Upper lobe of left lung (tissue), 6 donors: ENCODE measurements at regions not wholly inside any gene's neighbourhood (a gene's known extent, or its start where the extent isn't known, plus 50 kb on each side); places are given as distances from the start of the nearest gene placed in this dataset.

Source experiments
- ATAC-seq, 2 donors: fragments of 200-7000 bp; cut with Tn5 transposase; one replicate each; pipeline ENCODE4 v1.9.1; 2022; ENCODE audit warnings: mild to moderate bottlenecking in 2 of 2, moderate library complexity in 2 of 2; ENCODE audit not compliant: low FRiP score in 2 of 2
- DNase-seq, 2 donors: peaks; one replicate each; pipeline ENCODE4 v3.0.0-alpha.2; 2019 to 2020
- H3K27ac ChIP-seq, 4 donors: fragments of 200-600 bp; sonication (generic); one replicate each; pipeline ENCODE4 v1.5.1; 2016 to 2019
- H3K27me3 ChIP-seq, 4 donors: fragments of 200-600 bp; sonication (generic); one replicate each; pipeline ENCODE4 v1.5.1; 2017 to 2019
- H3K36me3 ChIP-seq, 4 donors: fragments of 200-600 bp; sonication (generic); one replicate each; pipeline ENCODE4 v1.5.1; 2016 to 2019
- H3K4me1 ChIP-seq, 4 donors: fragments of 200-600 bp; sonication (generic); one replicate each; pipeline ENCODE4 v1.5.1; 2018 to 2019
- H3K4me3 ChIP-seq, 4 donors: fragments of 200-600 bp; sonication (generic); one replicate each; pipeline ENCODE4 v1.5.1; 2017 to 2019; ENCODE audit warnings: mild to moderate bottlenecking in 2 of 4, moderate library complexity in 1 of 4
- H3K9me3 ChIP-seq, 4 donors: fragments of 200-600 bp; sonication (generic); one replicate each; pipeline ENCODE4 v1.5.1; 2018 to 2019
- EP300 ChIP-seq, 4 donors: sonication (generic); formaldehyde crosslinking; IDR thresholded peaks; one replicate each; pipeline ENCODE4 v1.5.1; 2017; ENCODE audit warnings: antibody characterized with exemption in 4 of 4, control low read depth in 2 of 4
- POLR2A ChIP-seq, 4 donors: fragments of 450-650 bp; IDR thresholded peaks; one replicate each; pipeline ENCODE4 v1.5.1; 2016 to 2017; ENCODE audit warnings: antibody characterized with exemption in 4 of 4, mild to moderate bottlenecking in 2 of 4
- POLR2AphosphoS5 ChIP-seq, 2 donors: sonication (generic); formaldehyde crosslinking; IDR thresholded peaks; one replicate each; pipeline ENCODE4 v1.5.1; 2017; ENCODE audit warnings: antibody characterized with exemption in 2 of 2
- WGBS, 2 donors: methylation state at CpG; one replicate each; pipeline ENCODE4 v1.1.5; 2017 to 2018; 5-methylcytosine and 5-hydroxymethylcytosine counted together
- TF ChIP-seq, protein P1 (sequence below), 6 experiments: fragments of 450-650 bp in 4 of 6; fragments of 200-600 bp in 2 of 6; sonication (generic) in 2 of 6; IDR thresholded peaks; one replicate each; pipeline ENCODE4 v1.5.1; 2016 to 2019; ENCODE audit warnings: antibody characterized with exemption in 6 of 6
- donor health status: DM: no; HTN: no; CAD: no; lungs with moderate emphysema.
- donor health status: DM: no; HTN: yes; CAD: no; lungs with severe emphysema.

DNA sequence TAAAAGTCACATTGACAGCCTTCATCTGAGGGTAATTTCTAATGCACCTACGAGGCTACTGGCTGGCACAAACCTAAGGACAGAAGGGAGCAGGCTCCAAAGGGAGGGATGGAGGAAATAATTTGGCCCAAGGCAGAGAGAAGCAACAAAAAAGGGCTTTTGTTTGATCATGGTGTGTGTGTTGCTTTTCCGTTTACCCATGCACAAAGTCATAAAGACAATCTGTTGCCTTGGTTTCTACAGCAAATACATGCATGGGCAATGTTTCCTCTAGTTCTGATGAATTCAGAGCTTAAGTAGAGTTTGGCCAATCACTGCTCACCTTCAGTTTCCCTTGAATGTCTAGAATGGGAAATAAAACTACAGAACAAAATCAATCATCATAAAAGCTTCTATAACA, 262.5 kb upstream of the CAND1 start:
- H3K4me1 ChIP-seq: no peaks in the 10 kb centered on the region
- H3K36me3 ChIP-seq: no peaks in the 10 kb centered on the region
- no peaks in the 10 kb centered on the region for H3K9me3 ChIP-seq
- H3K4me3 ChIP-seq: no peak overlapping the region
- DNase-seq (no peak), ATAC-seq (no peak)
- no peak overlapping the region for H3K27ac ChIP-seq
- no peak for TF ChIP-seq EP300 (IDR thresholded peaks at IDR 0.05)
- no peak for TF ChIP-seq POLR2A (IDR thresholded peaks at IDR 0.05)
- TF ChIP-seq POLR2AphosphoS5 (IDR thresholded peaks at IDR 0.05): no peak
- TF ChIP-seq, protein P1, sequence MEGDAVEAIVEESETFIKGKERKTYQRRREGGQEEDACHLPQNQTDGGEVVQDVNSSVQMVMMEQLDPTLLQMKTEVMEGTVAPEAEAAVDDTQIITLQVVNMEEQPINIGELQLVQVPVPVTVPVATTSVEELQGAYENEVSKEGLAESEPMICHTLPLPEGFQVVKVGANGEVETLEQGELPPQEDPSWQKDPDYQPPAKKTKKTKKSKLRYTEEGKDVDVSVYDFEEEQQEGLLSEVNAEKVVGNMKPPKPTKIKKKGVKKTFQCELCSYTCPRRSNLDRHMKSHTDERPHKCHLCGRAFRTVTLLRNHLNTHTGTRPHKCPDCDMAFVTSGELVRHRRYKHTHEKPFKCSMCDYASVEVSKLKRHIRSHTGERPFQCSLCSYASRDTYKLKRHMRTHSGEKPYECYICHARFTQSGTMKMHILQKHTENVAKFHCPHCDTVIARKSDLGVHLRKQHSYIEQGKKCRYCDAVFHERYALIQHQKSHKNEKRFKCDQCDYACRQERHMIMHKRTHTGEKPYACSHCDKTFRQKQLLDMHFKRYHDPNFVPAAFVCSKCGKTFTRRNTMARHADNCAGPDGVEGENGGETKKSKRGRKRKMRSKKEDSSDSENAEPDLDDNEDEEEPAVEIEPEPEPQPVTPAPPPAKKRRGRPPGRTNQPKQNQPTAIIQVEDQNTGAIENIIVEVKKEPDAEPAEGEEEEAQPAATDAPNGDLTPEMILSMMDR (IDR thresholded peaks at IDR 0.05): no peak
- H3K27me3 ChIP-seq: no peaks in the 10 kb centered on the region
- 62 to 85% methylated on average over 2 of the region's 2 CpGs for WGBS, 2 donors

DNA sequence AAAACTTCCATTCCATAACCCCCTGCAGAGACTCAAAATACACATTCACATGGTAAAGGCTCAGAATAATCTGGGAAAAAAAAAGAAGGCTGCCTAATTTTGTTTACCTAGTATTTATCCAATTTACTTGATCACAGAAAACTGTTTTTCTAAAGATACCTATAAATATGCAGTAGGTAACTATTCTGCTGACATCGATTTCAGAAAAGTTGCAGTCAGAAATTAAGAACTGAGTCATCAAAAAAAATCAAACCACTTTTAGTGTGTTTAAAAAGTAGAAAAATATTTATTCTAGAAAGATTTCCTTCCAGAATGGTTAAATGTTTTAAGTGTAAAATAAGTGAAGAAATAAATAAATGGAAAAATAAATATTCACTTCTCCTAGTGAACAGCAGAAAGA, 254.5 kb upstream of the CAND1 start:
- no peak for DNase-seq
- H3K4me1 ChIP-seq: no peaks in the 10 kb centered on the region
- WGBS, 2 donors: 91 to 92% methylated on average over 1 of the region's 1 CpG
- no peaks in the 10 kb centered on the region for H3K9me3 ChIP-seq
- TF ChIP-seq, protein P1 (IDR thresholded peaks at IDR 0.05): no peak
- TF ChIP-seq POLR2A (IDR thresholded peaks at IDR 0.05): no peak
- TF ChIP-seq POLR2AphosphoS5 (IDR thresholded peaks at IDR 0.05): no peak
- no peak for TF ChIP-seq EP300 (IDR thresholded peaks at IDR 0.05)
- H3K36me3 ChIP-seq: no peaks in the 10 kb centered on the region
- no peak for ATAC-seq
- H3K27ac ChIP-seq: no peak overlapping the region
- no peaks in the 10 kb centered on the region for H3K27me3 ChIP-seq
- H3K4me3 ChIP-seq: no peak overlapping the region

DNA sequence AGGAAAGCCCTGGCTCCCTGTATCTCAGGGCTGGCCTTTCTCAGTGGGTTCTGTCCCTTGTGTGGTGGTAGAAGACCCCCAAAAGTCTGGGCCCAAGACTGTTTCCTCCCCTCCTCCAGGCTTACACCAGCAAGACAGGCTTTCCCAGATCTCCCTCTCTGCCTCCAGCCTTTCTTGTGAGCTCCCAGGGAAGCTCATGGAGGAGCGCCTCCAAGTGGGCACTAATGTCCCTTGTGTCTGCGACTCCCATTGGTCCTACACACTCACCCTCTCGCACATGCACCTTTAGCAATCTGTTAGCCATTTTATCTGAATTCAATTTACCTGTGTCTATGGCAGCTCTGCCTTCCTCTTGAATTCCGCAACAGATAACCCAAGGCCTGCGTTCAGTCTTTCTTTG, 251.1 kb upstream of the CAND1 start:
- H3K27me3 ChIP-seq: no peaks in the 10 kb centered on the region
- H3K9me3 ChIP-seq: no peaks in the 10 kb centered on the region
- no peaks in the 10 kb centered on the region for H3K4me1 ChIP-seq
- ATAC-seq (peak in 1 of 2 donors; percentile 28), DNase-seq (no peak)
- H3K4me3 ChIP-seq: no peak overlapping the region
- no peaks in the 10 kb centered on the region for H3K36me3 ChIP-seq
- TF ChIP-seq POLR2A (IDR thresholded peaks at IDR 0.05) (no peak), EP300 (IDR thresholded peaks at IDR 0.05) (no peak), POLR2AphosphoS5 (IDR thresholded peaks at IDR 0.05) (no peak)
- TF ChIP-seq, protein P1 (IDR thresholded peaks at IDR 0.05): no peak
- no peak overlapping the region for H3K27ac ChIP-seq
- WGBS, 2 donors: 92 to 94% methylated on average over 5 of the region's 5 CpGs

DNA sequence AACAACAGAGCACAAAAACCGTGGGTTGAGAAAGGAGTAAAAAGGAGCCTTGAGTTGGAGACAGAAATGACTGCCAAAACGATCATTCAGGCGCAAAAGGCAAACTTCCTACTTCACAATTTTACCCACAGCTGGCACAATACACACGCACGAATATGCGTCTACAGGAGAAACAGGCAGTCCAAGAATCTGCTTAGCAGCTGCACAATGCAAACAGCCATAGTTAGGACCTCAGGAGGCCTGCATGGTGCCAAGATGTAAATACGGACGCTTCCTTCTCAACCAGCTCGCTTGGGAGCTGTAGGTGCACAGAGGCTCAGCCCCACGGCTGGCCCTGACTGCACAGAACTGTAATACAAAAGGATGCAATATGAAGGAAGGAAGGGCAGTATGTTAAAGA, 250.1 kb upstream of the CAND1 start:
- DNase-seq (no peak), ATAC-seq (no peak)
- no peak overlapping the region for H3K27ac ChIP-seq
- WGBS, 2 donors: 45 to 54% methylated on average over 10 of the region's 10 CpGs
- H3K36me3 ChIP-seq: no peaks in the 10 kb centered on the region
- no peaks in the 10 kb centered on the region for H3K4me1 ChIP-seq
- H3K27me3 ChIP-seq: no peaks in the 10 kb centered on the region
- TF ChIP-seq, protein P1 (IDR thresholded peaks at IDR 0.05): no peak
- TF ChIP-seq POLR2A (IDR thresholded peaks at IDR 0.05): no peak
- no peak for TF ChIP-seq POLR2AphosphoS5 (IDR thresholded peaks at IDR 0.05)
- no peak for TF ChIP-seq EP300 (IDR thresholded peaks at IDR 0.05)
- no peaks in the 10 kb centered on the region for H3K9me3 ChIP-seq
- no peak overlapping the region for H3K4me3 ChIP-seq

DNA sequence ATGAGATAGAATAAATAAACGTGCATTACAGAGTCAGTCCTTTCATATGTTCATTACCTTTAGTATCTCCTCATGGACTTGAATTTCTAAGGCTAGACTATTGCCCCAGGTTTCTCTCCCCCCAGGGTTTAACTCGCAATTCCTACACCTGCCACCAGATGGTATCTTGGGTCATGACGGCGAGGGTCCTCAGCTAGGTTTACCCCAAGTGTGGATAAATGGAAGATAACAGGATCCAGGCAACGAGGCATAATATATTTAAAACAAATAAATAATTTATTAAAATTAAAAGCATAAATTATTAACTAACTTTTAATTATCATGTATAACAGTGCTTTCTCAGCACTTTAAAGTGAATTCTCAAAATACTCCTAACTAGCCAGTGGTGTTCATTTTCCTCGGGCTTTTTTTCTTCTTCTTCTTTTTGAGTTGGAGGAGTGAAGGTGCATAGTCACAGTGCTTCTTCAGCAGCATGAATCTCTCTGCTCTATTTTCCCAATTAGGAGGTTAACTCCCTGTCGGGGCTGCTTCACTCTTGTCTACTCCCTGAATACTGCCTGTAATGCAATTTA, 243.5 kb upstream of the CAND1 start:
- ATAC-seq: peak in 1 of 2 donors; percentile 74
- H3K9me3 ChIP-seq: no peaks in the 10 kb centered on the region
- H3K27ac ChIP-seq: no peak overlapping the region
- no peaks in the 10 kb centered on the region for H3K27me3 ChIP-seq
- no peak for TF ChIP-seq POLR2AphosphoS5 (IDR thresholded peaks at IDR 0.05)
- no peak for TF ChIP-seq EP300 (IDR thresholded peaks at IDR 0.05)
- no peak for TF ChIP-seq POLR2A (IDR thresholded peaks at IDR 0.05)
- TF ChIP-seq, protein P1 (IDR thresholded peaks at IDR 0.05): peak in 4 of 6 experiments; percentile 30 to 56 (median 39)
- DNase-seq: no peak
- no peak overlapping the region for H3K4me3 ChIP-seq
- H3K36me3 ChIP-seq: no peaks in the 10 kb centered on the region
- H3K4me1 ChIP-seq: no peaks in the 10 kb centered on the region
- 28 to 32% methylated on average over 7 of the region's 7 CpGs for WGBS, 2 donors
